HG03025 (cell line): ENCODE measurements at regions not wholly inside any gene's neighbourhood (a gene's known extent, or its start where the extent isn't known, plus 50 kb on each side); places are given as distances from the start of the nearest gene placed in this dataset.

Experiments used
- ATAC-seq: cut with Tn5 transposase; IDR thresholded peaks from one replicate; pipeline ENCODE4 v1.9.1; 2021; ENCODE audit warnings: mild to moderate bottlenecking, moderate library complexity; ENCODE audit not compliant: unreplicated experiment, low FRiP score

DNA sequence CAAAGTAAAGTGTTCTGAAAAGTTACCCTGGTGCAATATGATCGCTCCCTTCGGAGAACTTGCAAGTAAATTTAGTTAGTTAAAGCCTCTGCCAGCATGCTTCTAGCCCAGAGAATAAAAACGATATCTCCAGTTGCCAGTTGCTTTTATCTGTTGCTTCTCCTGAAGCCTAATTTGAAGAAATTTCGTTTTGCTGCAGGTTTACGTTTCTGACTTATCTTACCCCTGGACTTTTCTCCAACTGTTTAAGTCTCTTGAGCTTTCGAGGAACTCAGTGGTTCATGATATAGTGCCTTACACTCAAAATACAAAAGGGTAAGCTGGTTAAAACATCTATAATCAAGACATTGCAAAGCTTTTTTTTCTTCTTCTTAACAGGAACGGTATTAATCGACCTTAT lies 131.1 kb downstream of the FAM161A start:
- ATAC-seq, result no peak

DNA sequence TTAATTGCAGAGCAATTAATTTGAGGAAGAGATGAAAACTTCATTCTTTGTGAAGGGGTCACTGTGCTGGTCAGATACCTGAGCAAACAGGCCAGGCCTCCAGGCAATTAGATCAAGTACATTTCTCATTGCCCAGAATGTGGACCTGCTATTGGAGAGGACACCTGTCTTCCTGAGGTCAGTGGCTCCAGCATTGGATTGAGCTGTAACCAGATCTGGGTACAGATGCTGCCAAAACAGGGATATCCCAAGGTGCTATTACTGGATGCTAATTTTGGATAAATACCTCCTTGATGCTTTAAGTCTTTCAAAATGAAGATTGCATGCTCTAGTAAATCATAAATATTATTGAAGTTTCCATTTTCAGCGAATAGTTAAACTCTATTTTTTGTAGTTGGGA lies 131.5 kb downstream of the FAM161A start:
- no peak for ATAC-seq

DNA sequence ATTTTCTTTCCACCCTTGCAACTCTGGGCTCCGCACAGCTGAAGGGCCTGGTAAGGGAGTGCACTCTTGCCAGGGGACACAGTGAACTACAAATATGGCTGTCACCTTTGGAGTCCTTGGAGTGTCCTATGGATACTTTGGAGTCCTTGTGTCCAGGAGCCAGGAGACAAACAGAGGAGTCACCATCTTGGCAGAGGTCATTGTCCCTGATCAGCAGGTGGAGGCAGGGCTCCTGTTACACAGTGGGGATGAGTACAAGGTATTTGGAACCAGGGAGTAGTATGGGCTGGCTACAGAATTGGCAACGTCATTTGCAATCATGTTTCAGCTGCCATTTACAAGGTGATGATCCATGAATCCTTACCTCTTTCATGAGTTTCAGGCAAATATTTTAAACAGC lies 132.5 kb downstream of the FAM161A start:
- no peak for ATAC-seq

DNA sequence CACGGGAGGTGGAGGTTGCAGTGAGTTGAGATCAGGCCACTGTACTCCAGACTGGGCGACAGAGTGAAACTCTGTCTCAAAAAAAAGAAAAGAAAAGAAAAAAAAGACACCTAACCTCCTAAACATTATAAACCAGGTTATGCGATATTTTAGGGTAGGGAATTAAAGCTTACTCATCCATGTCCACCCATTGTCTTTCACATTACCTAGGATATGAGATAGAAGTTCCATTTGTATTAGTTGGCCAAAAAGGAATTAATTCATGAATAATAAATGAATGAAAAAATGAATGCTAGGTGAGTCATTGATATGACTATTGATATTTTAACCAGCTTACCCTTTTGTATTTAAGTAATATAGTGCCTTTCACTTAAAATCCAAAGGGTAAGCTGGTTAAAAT lies 132.9 kb downstream of the FAM161A start:
- ATAC-seq, result no peak

DNA sequence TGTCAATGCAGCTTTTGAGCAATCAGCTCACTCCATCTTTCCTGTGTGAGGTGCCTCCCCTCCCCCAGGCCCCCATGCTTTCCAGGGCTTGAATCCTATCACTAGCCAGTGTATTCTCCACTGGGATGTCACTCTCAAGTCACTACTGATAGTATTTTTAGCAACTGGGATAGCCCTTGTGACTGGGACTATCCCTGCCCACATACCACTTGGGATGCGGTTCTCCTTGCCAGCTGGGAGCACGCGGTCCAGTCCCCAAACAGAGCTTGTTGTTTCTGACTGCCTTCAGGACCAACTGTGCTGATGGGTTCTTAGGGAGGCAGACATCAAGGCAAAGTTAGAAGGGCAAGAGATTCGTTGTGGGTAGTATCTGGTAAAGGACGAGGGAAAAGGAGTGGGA lies 134.9 kb downstream of the FAM161A start:
- ATAC-seq, result no peak

DNA sequence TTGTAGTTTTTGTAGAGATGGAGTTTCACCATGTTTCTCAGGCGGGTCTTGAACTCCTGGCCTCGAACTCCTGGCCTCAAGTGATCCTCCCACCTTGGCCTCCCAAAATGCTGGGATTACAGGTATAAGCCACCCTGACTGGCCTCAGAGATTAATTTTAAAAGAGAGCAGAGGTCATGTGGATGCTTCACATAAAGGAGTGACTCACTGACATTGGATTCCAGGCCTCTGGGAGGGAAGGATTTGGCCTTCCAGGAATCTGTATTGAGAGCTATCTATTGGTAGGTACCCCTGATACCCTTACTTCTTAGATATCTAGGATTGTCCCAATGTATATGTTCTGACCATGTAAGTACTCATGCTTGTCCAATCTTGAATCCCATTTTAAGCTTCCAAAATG lies 138.4 kb downstream of the FAM161A start:
- no peak for ATAC-seq

DNA sequence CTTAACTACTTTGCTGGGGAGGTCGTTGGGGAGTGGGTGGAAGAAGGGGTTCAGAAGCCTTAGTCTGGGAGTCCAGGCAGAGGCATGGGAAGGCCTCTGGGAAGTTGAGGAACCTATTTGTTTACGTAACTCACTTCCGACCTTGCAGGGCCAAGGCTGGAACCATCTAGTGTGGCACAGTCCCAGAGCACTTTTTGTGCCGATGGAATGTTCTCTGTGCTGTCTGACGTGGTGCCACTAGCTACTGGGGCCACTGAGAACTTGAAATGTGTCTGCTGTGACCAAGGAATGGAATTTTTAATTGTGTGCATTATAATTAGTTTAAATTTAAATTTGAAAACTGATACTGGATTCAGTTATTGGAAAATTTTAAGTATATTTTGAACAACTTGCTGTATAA lies 139.7 kb downstream of the FAM161A start:
- no peak for ATAC-seq

DNA sequence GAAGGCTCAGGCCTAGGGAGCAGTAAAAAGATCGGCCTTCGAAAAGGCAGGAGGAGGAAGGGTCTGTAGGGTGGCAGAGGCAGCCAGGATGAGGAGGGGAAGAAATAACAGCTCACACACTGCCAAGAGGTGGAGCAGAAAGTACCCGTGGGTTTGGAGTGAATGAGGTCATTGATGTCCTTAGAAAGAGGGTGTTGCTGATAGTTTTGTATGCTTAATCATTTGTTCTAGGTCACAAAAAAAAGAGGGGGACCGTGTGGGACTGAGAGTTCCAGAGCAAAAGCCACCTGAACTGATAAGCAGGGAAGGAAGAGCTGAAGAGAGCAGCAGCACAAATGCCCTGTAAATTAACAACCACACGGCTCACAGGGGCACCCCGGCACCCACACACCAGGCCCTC lies 140.4 kb downstream of the FAM161A start:
- no peak for ATAC-seq

DNA sequence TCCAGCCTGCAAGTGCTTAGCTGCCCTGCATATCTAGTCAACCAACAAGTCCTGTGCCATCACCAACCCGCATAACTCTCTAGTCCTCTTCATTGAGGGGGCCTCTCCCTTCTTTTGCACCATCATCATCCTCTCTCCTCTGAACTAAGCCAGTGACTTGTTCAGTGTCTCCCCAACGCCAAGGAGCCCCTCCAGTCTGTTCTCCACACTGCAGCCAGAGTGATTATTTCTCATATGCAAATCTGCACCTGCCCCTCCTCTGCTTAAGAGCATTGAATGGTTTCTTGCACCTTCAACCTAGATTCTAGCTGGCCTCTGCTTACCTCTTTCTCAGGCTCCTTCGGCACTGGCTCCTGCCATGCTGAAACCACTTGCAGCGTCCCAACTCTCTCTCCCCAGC lies 141.8 kb downstream of the FAM161A start:
- no peak for ATAC-seq

DNA sequence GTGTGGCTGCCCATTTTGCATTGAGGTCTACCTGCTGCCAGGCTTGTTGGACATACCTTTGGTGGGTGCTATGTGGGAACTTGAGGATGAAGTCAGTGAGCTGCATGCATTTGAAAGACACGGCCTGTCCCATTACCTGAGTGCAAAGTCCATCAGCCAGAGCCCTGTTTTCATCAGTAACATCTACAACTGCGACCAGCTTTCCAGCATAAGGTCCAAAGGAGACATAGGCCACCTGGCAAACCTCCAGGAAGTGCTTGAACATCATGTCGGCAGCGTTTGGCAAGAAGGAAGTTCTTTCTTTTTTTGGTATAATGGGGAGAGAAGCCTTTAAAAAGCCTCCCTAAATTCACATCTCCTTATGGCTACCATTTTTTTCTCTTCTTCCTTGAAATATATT lies 143.1 kb downstream of the FAM161A start:
- no peak for ATAC-seq

DNA sequence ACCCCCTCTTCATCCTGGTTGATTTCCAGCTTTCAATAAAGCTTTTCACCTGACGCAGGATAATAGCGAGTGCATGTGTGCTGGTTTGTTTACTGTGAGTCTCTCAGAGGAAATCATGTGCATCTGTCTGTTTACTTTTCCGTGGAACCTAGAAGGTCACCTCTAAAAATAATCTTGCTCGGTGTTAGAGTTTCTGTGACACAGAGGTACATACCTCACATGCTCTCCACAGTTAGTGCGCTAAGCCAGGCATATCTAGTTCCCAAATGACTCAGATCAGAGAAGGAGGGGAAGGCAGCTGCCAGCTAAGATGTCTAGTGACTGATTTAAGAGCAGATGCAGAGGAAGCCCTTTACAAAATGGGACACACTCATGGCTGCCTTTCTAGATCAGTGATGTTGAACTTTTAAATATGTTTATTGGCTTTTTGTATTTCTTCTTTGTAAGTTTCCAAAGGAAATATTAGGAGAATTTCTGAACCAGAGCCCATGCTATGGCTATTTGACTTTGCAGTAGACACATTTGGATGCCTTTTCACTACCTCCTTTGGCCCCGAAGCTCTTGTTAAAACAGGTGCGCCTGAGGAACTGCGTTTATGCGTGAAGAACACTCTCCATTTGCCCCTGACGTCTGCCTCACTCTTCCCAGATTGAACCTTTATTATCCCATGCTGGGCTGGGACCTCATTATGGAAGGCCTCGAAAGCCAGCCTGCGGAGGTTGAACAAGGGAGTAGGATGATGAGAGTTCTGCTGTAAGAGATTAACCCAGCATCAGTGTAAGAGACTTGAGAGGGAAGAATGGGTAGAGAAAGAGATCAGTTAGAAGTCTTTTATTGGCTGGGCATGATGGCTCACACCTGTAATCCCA lies 145.6 kb downstream of the FAM161A start:
- ATAC-seq, result peak; percentile 95

DNA sequence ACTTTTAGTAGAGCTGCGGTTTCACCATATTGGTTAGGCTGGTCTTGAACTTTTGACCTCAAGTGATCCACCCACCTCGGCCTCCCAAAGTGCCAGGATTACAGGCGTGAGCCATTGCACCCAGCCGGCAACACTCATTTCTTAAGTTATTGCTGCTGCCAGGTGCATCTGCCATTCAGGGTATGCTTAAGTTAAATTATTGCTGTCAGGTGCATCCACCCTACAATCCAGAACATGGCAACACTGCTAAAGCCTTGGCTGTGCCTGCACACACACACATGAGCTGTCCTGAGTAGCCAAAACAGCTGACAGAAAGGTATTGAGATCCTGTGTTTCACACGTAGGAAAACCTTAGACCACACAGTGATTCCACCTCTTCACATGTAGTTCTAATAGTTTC lies 148.2 kb downstream of the FAM161A start:
- ATAC-seq, result no peak

DNA sequence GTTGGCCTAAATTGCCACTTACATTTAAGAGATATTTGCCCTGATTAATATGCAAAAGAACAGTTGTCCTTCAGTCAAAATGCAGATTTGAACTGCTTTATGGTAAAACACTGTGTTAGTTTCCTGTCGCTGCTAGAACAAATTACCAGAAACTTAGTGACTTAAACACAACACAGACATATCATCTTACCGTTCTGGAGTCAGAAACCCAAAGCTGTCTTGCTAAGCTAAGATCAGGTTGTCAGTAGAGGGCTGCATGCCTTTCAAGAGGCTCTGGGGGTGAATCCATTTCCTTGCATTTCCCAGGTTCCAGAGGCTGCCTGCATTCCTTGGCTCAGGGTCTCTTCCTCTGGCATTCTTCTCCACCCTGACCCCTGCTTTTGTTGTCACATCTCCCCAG lies 149.5 kb downstream of the FAM161A start:
- no peak for ATAC-seq

DNA sequence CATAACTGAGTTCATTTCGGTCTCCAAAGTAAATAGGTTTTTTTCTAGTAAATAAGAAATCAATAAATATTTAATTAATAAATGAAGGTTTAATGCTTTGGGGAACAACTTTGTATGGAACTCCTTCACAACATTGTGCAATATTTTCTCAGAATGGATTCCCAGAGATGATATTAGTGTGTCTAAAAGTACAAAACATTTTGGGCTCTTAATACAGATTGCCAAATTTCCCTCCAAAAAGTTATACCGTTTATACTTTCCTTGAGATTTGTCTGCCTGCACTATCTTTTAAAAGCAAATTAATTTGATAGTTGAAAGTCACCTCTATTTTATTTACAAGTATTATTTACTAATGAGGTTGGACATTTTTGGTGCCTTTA lies 151.8 kb downstream of the FAM161A start:
- no peak for ATAC-seq

DNA sequence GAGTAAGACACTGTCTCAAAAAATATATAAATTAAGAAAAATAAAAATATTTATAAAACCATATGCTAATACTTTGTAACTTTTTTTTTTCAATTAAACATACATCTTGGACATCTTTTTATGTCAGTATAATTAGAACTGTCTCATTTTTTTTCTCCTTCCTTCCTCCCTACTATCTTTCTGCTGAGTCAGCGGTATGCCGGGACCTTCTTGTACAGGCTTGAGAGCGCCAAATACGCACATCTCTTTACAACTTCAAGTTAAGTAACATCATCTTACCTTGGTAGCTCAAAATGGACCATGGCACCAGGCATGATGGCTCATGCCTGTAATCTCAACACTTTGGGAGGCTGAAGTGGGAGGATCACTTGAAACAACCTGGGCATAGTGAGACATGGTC lies 153.4 kb downstream of the FAM161A start:
- ATAC-seq, result no peak

DNA sequence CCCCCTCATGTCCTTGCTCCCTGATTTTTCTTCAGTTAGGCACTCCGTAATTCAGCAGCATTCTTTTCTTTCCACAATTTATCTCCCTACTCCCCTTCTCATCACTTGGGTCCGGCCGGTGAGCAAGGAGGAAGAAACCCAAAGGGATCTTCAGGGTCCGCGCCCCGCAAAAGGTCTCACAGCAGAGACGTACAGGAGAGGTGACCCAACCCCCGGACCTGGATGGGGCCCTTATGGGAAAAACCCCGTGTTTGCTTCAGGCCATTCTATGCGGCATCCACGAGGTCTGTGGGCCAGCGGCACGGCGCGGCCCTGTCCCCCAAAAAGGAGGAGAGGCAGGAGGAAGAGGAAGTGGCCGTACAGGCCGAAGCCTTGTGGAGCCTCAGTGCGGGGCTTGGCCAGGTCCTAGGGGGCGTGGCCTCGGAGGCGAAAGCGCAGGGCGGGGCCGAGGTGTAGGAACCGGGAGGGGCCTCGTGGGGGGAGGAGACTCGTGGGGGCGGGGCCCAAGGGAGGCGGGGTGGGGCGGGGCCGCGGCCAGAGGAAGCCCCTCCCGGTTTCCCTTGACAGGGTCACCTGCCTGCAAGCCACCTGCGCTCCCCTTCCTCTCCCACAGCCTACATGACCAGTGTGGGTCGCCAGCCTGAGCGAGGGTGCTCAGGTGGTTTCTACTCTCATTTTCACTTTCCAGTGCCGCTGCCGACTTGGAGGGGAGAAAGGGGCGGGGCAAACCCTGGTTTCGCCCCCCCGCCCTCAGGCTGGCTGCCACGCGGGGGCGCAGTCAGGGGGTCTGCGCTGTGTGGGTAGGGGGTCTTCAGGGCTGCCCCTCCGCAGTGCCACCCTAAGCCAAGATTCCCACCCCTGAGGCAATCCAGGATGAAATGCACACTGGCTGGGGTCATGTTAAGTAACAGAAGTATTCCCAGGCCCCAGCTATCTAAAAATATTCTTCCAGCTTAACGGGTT lies 156.4 kb upstream of the XPO1 start:
- peak; percentile 93 for ATAC-seq

DNA sequence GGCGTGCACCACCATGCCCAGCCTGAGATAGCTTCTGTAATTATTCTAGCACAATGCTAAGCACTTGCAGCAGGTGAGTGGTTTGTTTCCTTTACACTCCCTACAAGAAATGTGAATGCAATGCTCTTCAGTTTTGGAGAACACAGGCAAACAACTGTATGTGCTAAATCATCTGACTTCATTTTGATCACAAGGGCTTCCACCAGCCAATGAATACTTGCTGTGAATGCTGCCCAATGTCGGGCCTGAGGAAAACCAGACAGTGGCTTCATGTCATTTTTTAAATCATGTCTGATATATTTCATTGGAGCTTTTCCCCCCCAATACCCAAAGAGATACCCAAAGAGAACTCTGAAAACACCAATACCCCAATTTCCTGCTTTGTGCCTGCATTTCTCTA lies 155.6 kb upstream of the XPO1 start:
- no peak for ATAC-seq

DNA sequence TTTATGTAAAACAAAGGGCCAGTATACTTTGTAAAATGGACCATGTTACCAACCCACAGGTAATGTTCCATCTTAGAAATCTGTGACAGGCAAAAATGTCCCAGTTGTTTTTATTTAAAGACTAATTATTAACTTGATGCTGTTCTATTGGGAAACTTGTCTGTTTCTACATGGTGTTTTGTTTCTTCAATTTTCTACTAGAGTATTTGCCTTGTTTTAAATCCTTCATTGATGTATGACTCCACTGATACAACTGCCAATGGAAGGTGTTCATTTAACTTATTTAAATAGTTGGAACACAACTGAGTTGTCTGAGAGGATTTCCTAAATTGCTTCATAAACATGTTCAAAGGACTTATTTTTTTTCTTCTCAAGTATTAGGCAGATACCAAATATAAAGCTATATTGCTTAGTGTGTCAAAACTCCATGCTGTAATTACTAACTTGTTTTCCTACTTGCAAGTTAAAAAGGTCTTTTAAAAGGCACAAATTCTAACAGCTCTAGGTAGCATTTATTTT lies 152.0 kb upstream of the XPO1 start:
- ATAC-seq, result no peak

DNA sequence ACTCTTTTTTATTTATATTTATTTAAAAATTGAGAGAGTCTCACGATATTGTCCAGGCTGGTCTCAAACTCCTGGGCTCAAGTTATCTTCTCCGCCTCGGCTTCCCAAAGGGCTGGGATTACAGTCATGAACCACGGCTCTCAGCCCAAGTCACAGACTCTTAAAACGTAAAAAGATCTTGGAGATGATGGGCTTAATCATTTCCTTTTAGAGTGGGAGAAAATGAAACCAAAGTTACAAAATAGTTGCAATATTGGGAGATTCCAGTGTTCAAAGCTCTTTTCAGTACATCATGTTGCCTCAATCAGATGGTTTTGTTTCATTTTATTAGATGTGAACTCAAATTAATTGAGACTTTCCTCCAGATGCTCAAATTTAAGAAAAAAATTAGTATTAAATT lies 151.4 kb upstream of the XPO1 start:
- ATAC-seq, result no peak

DNA sequence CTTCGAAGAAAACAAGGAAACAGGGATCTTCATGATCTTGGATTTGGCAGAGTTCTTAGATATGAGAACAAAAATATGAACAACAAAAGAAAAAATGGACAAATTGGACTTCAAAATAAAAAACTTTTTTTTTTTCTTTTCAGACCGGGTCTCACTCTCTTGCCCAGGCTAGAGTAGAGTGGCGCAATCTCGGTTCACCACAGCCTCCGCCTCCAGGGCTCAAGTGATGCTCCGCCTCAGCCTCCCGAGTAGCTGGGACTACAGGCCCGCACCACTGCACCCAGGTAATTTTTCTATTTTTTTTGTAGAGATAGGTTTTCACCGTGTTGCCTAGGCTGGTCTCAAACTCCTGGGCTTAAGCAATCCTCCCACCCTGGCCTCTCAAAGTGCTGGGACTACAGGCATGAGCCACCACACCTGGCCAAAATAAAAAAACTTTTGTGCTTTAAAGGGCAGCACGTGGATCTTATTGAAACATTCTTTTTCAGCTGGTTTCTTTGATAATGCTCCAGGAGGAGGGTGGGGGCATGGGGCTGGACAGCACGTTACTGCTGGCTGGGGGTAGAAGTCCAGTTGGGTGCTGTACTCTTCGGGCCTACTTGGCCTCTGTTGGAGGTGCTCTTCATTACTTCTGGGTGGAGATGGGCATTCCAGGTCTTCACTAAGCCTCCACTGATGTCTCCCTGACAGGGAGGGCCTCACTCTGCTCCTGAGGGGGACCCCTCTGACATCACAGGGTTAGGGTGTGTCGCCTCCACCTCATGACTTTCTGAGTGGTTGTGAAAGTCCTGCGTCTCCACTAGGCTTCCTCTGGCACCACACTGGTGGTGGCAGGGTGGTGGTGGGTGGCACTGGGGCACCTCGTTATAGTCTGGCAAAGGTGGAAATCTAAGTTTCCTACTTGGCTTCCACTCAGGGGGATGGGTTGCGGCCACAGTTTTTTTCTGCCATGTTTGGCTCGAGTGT lies 150.5 kb upstream of the XPO1 start:
- ATAC-seq, result no peak
